ENCODE measurements at regions not wholly inside any gene's neighbourhood (a gene's known extent, or its start where the extent isn't known, plus 50 kb on each side); places are given as distances from the start of the nearest gene placed in this dataset.

DNA sequence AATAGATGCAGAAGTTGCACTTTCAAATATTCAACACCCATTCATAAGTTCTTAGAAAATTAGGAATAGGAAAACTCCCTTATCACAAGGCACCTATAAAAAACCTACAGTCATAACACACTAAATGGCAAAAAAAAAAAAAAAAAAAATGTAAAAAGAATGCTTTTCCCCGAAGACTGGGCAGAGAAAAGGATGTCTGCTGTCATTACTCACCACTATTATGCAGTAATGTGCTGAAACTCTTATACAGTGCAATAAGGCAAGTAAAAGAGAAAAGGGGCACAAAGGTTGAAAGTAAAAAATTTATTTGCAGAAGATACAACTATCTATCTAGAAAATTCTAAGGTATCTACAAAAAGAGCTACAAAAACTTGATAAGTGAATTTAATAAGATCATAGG is 607.8 kb upstream of the ARID1B start:
- CTCF ChIA-PET, result no interaction called here
- no peak for DNase-seq (ENCODE audit: low read depth)
- POLR2A ChIA-PET, result no interaction called here
- TF ChIP-seq, protein P1, sequence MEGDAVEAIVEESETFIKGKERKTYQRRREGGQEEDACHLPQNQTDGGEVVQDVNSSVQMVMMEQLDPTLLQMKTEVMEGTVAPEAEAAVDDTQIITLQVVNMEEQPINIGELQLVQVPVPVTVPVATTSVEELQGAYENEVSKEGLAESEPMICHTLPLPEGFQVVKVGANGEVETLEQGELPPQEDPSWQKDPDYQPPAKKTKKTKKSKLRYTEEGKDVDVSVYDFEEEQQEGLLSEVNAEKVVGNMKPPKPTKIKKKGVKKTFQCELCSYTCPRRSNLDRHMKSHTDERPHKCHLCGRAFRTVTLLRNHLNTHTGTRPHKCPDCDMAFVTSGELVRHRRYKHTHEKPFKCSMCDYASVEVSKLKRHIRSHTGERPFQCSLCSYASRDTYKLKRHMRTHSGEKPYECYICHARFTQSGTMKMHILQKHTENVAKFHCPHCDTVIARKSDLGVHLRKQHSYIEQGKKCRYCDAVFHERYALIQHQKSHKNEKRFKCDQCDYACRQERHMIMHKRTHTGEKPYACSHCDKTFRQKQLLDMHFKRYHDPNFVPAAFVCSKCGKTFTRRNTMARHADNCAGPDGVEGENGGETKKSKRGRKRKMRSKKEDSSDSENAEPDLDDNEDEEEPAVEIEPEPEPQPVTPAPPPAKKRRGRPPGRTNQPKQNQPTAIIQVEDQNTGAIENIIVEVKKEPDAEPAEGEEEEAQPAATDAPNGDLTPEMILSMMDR (IDR thresholded peaks at IDR 0.05; ENCODE audit: insufficient read depth, low read depth, low read length), result no peak
- no peaks in the 10 kb centered on the region for H3K36me3 ChIP-seq (ENCODE audit: control insufficient read depth, insufficient read depth, low read length)
- H3K27me3 ChIP-seq (ENCODE audit: control insufficient read depth, insufficient read depth, low read length), result no peaks in the 10 kb centered on the region
- no peak overlapping the region for H3K4me3 ChIP-seq (ENCODE audit: low read depth, low read length)

DNA sequence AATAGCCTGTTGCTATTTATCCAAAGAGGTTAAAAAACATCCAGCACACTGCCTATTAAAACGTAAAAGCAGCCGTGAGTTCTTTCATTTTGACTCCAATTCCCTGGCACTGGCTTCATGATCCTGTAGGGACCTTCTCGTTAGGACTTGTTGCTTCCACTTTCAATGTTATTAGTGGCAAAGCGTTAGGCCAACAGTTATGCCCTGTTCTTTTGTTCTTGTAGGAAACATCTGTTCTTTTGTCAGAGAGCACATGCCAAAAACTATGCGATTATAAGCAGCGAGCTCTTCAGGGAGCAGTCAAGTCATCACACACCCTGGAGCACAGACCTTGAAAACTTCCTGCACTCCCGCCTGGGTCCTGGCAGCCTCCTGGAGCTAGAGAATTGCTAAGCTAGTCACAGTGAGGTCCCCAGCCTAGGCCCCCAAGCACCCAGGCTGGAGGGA is 609.5 kb upstream of the ARID1B start:
- no peak overlapping the region for H3K4me3 ChIP-seq (ENCODE audit: low read depth, low read length)
- POLR2A ChIA-PET, result no interaction called here
- DNase-seq (ENCODE audit: low read depth), result no peak

DNA sequence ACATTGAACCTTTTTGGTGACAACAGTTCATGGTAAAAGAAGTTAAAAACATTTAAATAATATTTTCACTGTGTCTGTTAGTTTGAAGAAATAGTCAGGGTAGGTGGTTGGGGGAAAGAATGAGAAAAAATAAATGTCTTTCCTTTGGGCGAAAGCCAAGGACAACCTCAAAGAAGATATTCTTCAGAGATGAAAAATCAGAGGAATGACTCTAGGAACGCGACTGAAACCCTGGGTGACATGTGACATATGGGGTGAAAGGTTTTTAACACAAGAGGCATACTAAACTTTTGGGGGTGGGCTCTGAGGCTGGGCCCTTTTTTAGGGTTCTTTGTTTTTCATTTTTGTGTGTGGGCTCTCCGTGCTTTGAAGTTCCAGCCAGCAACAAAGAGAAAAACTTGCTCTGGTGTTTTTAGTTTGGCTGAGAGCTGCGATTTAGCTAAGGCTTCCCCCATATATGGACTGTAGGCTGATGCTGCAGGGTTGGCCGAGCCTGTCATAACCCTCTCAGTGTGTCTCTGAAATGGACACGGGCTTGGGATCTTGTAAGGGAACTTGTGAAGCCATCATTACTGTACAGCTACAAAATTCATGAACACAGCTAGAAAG is 610.1 kb upstream of the ARID1B start:
- TF ChIP-seq, protein P1 (IDR thresholded peaks at IDR 0.05; ENCODE audit: insufficient read depth, low read depth, low read length), result no peak
- ChIA-PET CTCF (no interaction called here), POLR2A (no interaction called here)
- no peak overlapping the region for H3K4me3 ChIP-seq (ENCODE audit: low read depth, low read length)
- no peaks in the 10 kb centered on the region for H3K27me3 ChIP-seq (ENCODE audit: control insufficient read depth, insufficient read depth, low read length)
- H3K36me3 ChIP-seq (ENCODE audit: control insufficient read depth, insufficient read depth, low read length), result no peaks in the 10 kb centered on the region
- no peak for DNase-seq (ENCODE audit: low read depth)

More for the DNA sequence above, 609.5 kb upstream of the ARID1B start:
- Histone ChIP-seq H3K27me3 (ENCODE audit: control insufficient read depth, insufficient read depth, low read length) (no peaks in the 10 kb centered on the region), H3K36me3 (ENCODE audit: control insufficient read depth, insufficient read depth, low read length) (no peaks in the 10 kb centered on the region)
- CTCF ChIA-PET, result no interaction called here
- TF ChIP-seq, protein P1 (IDR thresholded peaks at IDR 0.05; ENCODE audit: insufficient read depth, low read depth, low read length), result no peak

DNA sequence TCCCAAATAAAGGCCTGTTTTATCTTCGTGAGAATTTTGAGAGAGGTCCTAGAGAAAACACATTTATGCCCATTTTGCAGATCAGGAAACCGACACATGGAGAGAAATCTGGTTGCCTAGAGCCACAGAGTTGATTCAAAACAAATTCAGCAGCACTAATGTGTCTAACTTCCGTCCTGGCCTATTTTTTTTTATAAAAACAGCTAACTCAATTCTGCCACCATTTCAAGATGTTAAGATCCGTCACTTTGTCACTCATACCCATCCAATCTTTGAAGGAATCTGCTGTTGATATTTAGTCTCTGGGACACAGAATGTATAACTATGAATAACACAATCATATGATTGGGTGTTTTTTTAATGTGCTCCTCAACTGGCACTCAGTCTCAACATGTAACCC is 611.1 kb upstream of the ARID1B start:
- H3K4me3 ChIP-seq (ENCODE audit: low read depth, low read length), result no peak overlapping the region
- TF ChIP-seq, protein P1 (IDR thresholded peaks at IDR 0.05; ENCODE audit: insufficient read depth, low read depth, low read length), result no peak
- H3K27me3 ChIP-seq (ENCODE audit: control insufficient read depth, insufficient read depth, low read length), result no peaks in the 10 kb centered on the region
- ChIA-PET POLR2A (no interaction called here), CTCF (no interaction called here)
- H3K36me3 ChIP-seq (ENCODE audit: control insufficient read depth, insufficient read depth, low read length), result no peaks in the 10 kb centered on the region
- no peak for DNase-seq (ENCODE audit: low read depth)

DNA sequence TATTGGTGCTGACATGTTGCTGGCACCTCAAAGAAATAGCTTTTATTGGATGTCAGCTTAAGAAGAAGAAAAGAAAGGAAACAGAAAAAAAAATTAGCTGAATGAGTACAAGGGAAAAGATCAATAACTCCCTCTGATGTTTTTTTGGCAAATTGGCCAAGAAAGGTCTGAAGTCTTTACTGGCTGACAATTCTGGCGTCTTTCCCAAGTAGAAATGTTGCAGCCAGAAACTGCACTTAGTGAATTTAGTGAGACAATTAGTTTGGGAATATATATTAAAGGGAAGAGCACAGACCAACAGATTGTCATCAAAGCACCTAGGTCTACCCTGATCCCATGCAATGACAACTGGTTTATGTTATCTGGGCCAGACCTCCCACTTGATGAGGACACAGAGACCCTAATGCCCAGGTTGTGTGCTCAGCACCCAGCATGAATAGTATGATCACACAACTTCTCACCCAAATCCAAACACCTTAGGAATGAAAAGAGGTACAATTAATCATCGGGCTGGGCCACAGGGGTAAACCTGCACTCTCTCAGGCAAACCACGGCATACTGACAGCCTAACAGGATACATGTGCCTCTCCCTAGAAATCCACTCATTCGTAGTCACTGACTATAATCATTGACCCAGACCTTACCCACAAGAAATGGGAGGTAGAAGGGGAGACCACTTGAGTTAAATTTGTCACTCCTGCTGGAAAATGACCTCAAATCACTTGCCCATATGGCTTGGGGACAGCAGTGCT is 612.3 kb upstream of the ARID1B start:
- POLR2A ChIA-PET, result no interaction called here
- CTCF ChIA-PET, result no interaction called here
- DNase-seq (ENCODE audit: low read depth), result no peak
- Histone ChIP-seq H3K27me3 (ENCODE audit: control insufficient read depth, insufficient read depth, low read length) (no peaks in the 10 kb centered on the region), H3K36me3 (ENCODE audit: control insufficient read depth, insufficient read depth, low read length) (no peaks in the 10 kb centered on the region), H3K4me3 (ENCODE audit: low read depth, low read length) (no peak overlapping the region)
- TF ChIP-seq, protein P1 (IDR thresholded peaks at IDR 0.05; ENCODE audit: insufficient read depth, low read depth, low read length), result no peak
